ENCODE measurements at regions not wholly inside any gene's neighbourhood (a gene's known extent, or its start where the extent isn't known, plus 50 kb on each side); places are given as distances from the start of the nearest gene placed in this dataset.

DNA sequence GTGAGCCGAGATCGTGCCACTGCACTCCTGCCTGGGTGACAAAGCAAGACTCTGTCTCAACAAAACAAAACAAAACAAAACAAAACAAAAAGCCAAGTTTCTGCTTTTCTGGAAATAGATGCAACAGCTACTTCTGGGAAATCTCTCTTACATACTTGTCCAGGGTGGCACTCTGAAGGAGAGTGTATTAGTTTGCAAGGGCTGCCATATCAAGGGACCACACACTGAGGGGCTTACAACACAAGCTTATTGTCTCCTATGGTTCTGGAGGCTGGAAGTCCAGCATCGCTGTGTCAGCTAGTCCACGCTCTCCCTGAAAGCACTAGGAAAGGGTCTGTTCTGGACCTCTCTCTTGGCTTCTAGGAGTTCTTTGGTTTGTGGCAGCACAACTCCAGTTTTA is 277.9 kb upstream of the WWC1 start:
- Histone ChIP-seq H3K4me3 (no peak overlapping the region), H3K9me3 (replicated peaks in 1 of 3) (no peaks in the 10 kb centered on the region), H3K27me3 (no peaks in the 10 kb centered on the region), H3K36me3 (replicated peaks in 1 of 2) (no peaks in the 10 kb centered on the region), H3K27ac (no peak overlapping the region), H3K4me1 (replicated peaks in 1 of 2) (no peaks in the 10 kb centered on the region)
- 81 to 87% (median 86%) methylated on average over 4 of the region's 4 CpGs for WGBS, 4 donors
- TF ChIP-seq, protein P1, sequence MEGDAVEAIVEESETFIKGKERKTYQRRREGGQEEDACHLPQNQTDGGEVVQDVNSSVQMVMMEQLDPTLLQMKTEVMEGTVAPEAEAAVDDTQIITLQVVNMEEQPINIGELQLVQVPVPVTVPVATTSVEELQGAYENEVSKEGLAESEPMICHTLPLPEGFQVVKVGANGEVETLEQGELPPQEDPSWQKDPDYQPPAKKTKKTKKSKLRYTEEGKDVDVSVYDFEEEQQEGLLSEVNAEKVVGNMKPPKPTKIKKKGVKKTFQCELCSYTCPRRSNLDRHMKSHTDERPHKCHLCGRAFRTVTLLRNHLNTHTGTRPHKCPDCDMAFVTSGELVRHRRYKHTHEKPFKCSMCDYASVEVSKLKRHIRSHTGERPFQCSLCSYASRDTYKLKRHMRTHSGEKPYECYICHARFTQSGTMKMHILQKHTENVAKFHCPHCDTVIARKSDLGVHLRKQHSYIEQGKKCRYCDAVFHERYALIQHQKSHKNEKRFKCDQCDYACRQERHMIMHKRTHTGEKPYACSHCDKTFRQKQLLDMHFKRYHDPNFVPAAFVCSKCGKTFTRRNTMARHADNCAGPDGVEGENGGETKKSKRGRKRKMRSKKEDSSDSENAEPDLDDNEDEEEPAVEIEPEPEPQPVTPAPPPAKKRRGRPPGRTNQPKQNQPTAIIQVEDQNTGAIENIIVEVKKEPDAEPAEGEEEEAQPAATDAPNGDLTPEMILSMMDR (IDR thresholded peaks at IDR 0.05) = no peak
- TF ChIP-seq POLR2A (IDR thresholded peaks at IDR 0.05) = no peak
- intact Hi-C loops (cut with DNase I) = no loop called here
- DNase-seq = no peak

DNA sequence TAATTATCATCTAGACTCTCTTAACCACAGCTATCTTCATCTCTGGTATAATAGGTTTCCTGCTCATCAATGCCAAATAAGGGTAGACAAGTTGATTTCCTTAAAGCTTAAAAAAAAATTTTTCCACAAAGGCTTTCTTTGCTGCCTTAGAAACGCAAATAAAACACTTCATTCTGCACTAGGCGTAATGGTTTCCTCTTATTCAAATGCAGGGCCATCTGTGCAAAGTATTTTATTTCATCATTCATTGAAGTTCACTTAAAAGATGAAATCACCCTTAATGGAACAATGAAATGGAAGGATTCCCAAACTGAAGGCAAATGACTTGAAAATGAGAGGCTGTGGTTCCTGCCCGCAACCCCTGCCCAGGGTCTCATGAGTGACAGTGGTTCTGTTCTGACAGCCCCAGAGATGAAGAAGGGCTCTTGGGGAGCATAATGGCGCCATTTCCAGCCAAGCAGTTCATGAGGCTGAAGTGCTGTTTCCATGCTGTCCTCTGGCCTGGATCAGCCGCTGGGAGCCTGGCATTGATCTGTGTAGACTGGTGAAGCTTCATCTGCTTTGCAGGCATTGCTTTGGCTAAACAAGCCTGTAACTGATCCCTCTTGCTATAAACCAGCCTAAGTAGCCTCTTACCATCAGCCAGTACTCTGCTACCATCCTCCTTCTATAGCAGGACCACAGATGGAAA is 276.9 kb upstream of the WWC1 start:
- 71 to 87% (median 73%) methylated on average over 5 of the region's 5 CpGs for WGBS, 4 donors
- TF ChIP-seq, protein P1 (IDR thresholded peaks at IDR 0.05) = no peak
- no peak for TF ChIP-seq POLR2A (IDR thresholded peaks at IDR 0.05)
- no peak overlapping the region for H3K27ac ChIP-seq
- no peak for DNase-seq
- no peak overlapping the region for H3K4me3 ChIP-seq
- H3K36me3 ChIP-seq (replicated peaks in 1 of 2) = no peaks in the 10 kb centered on the region
- no peaks in the 10 kb centered on the region for H3K9me3 ChIP-seq (replicated peaks in 1 of 3)
- H3K27me3 ChIP-seq = no peaks in the 10 kb centered on the region
- intact Hi-C loops (cut with DNase I) = no loop called here
- no peaks in the 10 kb centered on the region for H3K4me1 ChIP-seq (replicated peaks in 1 of 2)

DNA sequence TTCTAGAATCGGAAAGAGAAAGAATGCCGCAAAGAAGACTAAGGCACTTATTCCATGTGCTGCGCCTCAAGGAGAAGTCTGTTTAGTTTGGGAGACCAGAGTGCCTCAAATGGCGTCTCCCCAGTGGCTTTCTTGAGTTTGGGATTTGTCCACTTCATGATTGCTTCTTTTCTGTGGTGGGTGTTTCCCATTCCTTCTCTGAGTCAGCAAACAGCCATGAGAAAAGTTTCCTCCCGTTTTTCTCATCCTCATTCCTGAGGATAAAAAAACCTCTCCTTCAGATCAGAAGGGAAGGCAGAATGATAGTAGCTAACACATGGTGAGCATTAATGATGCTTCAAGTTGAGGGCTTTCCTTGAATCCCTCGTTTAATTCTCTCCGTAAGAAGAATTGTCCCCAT is 275.9 kb upstream of the WWC1 start:
- TF ChIP-seq POLR2A (IDR thresholded peaks at IDR 0.05) = no peak
- TF ChIP-seq, protein P1 (IDR thresholded peaks at IDR 0.05) = no peak

DNA sequence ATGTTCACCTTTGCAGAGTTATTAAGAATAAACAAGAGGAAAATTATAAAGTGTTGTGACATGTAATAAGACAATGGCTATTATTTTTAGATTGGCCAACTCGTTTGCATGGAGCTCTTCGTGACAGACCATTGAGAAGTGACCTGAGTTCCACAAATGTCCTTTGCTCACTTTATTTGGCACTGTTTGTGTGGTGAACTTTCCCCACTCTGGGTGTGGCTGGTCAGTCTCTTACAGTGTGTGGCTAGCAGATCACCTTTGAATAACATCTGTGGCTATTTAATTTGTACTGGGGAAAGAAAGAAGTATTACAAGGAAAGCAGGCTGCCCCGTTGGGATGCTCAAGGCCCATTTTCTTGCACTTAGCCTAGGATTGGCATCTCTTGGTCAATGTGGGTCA is 274.1 kb upstream of the WWC1 start:
- no peak for DNase-seq
- no peaks in the 10 kb centered on the region for H3K4me1 ChIP-seq (replicated peaks in 1 of 2)
- H3K27me3 ChIP-seq = no peaks in the 10 kb centered on the region
- TF ChIP-seq, protein P1 (IDR thresholded peaks at IDR 0.05) = no peak
- TF ChIP-seq POLR2A (IDR thresholded peaks at IDR 0.05) = no peak
- no peaks in the 10 kb centered on the region for H3K36me3 ChIP-seq (replicated peaks in 1 of 2)
- H3K27ac ChIP-seq = no peak overlapping the region
- WGBS, 4 donors = 44 to 67% (median 53%) methylated on average over 3 of the region's 3 CpGs
- H3K9me3 ChIP-seq (replicated peaks in 1 of 3) = no peaks in the 10 kb centered on the region
- intact Hi-C loops (cut with DNase I) = no loop called here
- no peak overlapping the region for H3K4me3 ChIP-seq

More for the DNA sequence above, 275.9 kb upstream of the WWC1 start:
- H3K27me3 ChIP-seq = no peaks in the 10 kb centered on the region
- H3K36me3 ChIP-seq (replicated peaks in 1 of 2) = no peaks in the 10 kb centered on the region
- 70 to 85% (median 79%) methylated on average over 7 of the region's 7 CpGs for WGBS, 4 donors
- no peak overlapping the region for H3K4me3 ChIP-seq
- H3K4me1 ChIP-seq (replicated peaks in 1 of 2) = no peaks in the 10 kb centered on the region
- intact Hi-C loops (cut with DNase I) = no loop called here
- H3K27ac ChIP-seq = no peak overlapping the region
- no peaks in the 10 kb centered on the region for H3K9me3 ChIP-seq (replicated peaks in 1 of 3)
- no peak for DNase-seq
